ENCODE measurements at regions not wholly inside any gene's neighbourhood (a gene's known extent, or its start where the extent isn't known, plus 50 kb on each side); places are given as distances from the start of the nearest gene placed in this dataset.

DNA sequence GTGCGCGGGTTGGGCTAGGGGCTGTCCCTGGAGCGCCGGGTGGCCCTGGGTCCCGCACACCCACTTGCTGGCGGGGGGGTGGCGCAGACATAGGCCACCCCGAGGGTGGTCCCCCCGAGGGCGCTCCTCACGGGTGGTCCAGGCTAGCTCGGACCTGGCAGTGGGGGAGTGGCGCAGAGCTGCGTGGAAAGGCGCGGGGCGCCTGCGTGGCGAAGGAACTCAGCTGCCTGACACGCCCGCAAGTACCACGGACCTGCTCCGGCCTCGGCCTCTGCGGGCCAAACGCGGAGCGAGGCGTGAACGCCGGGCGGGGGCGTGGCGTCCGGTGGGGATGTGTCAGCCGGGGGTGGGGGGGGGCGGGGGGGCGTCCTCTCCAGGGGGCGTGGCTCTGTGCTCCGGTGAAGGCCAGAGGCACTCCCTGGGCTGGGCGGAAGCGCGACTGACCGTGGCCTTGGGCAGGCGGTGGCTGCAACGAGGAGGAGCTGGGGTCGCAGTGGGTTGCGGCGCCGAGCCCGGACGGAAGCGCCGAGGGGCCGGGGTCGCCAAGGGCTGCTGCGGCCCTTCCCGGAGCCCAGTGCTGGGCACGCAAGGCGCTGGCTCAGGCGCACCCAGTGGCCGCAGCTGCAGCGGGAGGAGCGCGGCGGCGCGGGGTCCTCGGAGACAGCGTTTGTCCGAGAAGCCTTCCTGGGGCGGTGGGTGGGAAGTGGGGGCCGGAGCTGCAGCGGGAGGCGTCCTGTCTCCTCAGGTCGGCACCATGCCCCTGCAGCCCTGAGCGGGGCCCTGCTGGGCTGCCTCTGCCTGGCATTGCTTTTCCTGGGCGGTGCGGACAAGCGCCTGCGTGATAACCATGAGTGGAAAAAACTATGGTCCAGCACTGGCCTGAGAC is 58.9 kb upstream of the NUPR2 start:
- TF ChIP-seq CTCF (IDR thresholded peaks at IDR 0.05; ENCODE audit: low read length): no peak
- TF ChIP-seq EZH2 (IDR thresholded peaks at IDR 0.05; ENCODE audit: borderline replicate concordance, low read length): no peak

Measured in OCI-LY1 (cell line).